SW480 (cell line): ENCODE measurements at regions not wholly inside any gene's neighbourhood (a gene's known extent, or its start where the extent isn't known, plus 50 kb on each side); places are given as distances from the start of the nearest gene placed in this dataset.

Experiments
- DNase-seq: peaks from one replicate; pipeline ENCODE4 v3.0.0-alpha.2; 2016; ENCODE audit warnings: low spot score

DNA sequence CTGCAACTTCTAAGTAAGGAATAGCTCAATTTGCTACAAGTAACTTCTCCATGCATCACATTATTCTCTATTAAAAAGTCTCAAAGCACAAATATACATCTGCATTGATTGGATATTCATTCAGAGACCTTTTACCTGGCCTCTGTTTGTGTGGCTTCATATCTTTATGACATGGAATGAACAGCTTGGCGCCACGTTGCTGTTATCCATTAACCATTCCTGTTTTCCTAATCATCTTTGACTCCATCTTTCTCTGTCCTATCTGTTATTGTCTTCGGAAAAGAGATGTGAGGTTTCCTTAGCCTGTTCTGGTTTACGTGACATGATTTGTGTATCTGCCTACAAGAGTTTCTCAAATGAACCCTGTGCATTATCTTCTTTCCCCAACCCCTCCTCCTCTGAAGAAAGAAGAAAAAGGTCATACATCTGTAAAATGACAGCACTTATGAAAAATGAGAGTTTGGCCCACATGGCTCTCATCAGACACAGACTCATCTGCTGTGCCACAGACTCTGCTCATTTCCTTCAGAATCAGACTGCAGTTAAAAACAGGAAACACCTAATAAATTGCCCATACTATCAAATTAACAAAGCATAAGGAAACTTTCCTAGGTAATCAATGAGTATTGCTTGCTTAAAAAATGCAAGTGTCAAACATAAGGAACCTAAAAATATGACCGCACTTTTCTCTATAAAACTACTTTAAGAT, 347.6 kb upstream of the FAM241A start:
- no peak for DNase-seq

DNA sequence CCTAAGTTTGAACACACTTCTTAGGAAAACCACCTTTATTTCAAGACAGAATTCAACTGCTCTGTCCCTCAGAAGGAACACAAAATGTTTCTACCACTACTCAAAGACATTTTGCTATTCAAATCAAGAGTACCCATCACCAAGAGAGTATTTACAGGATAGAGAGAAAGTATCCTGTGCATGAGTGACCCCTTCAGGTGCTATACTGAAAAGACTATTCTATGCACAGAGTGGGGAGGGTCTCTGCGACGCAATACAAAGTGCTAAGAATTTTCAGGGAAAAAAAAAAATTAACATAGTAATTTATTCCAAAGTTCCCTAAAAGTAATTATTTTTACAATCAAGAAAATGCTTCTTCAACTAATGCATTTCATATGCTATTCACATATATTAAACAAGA, 346.4 kb upstream of the FAM241A start:
- DNase-seq = no peak

DNA sequence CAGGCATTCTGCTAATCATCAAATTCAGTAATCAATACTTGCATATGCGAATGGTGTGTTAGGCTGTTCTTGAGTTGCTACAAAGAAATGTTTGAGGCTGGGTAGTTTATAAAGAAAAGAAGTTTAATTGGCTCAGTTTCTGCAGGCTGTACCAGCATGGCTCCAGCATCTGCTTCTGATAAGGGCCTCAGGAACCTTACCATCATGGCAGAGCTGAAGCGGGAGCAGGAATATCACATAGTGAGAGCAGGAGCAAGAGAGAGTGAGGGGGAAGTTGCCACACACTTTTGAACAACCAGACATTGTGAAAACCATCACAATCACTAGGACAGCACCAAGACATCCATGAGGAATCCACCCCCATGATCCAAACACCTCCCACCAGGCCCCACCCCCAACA, 344.7 kb upstream of the FAM241A start:
- DNase-seq = no peak

DNA sequence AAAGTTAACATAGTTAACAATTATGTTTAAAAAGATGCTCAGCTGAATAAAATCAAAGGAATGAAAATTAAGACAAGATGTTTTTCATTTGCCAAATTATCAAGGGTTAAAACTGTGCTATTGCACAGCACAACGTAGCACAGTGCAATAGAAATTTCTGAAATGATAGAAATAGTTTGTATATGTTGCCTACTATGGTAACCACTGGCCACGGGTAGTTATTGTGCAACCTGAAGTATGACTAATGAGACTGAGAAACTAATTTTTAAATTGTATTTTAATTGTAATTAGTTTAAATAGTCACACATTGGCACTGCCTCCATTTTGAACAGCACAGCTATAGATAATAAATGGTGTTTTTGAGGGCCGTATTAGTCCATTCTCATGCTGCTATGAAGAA, 343.1 kb upstream of the FAM241A start:
- DNase-seq = no peak

DNA sequence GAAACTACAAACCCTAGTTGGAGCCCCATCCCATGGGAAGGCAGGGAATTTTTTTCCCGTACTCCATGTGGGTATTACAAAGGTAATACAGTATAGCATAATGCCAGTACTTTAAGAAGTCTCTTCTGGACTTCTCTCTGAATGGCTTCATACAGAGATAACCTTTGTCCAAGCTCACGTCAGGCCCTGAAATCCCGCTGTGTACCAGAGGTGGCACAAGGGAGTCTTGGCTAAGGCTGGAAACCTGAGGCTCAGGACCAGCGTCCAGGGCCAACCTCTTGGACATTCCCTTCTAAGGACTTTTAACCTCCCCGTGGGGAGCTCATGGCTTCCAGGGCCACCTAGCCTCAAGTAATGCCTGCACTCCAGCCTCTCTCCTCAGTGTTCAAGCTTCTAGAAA, 338.9 kb upstream of the FAM241A start:
- DNase-seq = peak; percentile 6

DNA sequence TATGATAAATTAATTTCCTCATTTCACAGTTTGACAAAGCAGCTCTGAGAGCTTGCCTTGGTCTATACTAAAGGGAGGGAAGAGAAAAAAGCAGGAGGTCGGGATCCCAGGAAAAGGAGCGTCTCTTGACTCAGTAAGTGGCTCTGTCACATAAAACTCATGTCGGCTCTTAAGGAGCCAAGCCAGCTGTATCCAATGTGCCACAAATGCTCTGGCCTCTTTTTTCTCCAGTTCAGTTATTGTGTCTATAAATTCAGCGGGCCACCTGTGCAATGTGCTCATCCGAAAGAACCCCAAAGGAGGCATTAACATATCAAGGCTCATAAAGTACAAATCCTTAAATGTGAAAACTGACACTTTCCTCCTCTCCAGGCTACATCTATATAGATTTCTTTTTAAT, 337.7 kb upstream of the FAM241A start:
- no peak for DNase-seq

DNA sequence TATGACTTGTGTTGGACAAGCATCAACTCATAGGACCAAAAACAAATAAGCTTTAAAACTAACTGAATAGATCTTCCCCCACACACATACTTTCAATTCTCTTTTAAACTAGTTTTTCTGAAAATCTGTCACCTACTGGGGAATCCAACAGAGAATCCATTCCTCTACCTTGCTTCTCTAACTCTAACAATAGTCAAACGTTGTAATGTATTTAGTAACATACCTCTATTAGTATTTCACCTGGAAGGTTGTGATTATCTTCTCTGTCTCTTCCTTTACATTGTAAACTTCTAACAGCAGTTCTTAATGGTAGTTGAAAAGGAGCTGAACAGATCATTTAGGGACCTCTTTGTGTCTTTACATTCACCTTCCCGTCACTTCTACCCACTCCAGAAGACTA, 337.1 kb upstream of the FAM241A start:
- DNase-seq = no peak

DNA sequence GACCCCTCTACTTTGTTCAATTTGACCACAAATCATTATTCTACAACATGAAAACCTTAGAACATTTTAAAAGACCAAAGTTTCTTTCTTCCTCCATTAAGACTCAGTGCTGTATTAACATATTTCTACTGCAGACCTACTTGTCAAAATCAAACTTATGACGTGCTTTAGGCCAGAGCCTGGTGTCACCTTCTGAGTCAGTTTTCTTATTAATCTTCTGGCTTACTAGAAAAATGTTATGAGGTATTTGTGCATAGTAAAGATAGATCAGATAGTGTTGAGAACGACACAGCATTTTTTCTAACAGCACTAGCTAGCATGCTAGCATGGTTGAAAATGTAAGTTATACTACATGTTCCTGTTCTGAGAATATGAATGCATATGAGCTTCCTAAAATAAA, 333.6 kb upstream of the FAM241A start:
- no peak for DNase-seq

DNA sequence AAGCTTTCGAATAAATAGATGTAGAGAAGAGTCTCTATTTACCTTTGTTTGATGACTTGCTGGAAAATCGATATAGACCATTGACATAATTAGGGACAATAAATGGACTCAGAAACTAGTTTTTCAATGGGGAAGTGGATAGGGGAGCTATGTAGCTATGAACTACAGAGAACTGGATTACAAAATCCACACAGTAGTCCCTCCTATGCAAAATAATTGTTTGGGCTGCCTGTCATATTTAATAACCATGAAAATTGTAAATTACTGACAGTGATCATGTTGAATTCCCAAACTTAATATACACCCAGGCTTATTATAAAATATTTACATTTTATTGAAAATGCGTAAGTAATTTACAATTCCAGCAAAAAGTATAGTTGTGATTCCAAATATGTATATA, 333.1 kb upstream of the FAM241A start:
- no peak for DNase-seq

DNA sequence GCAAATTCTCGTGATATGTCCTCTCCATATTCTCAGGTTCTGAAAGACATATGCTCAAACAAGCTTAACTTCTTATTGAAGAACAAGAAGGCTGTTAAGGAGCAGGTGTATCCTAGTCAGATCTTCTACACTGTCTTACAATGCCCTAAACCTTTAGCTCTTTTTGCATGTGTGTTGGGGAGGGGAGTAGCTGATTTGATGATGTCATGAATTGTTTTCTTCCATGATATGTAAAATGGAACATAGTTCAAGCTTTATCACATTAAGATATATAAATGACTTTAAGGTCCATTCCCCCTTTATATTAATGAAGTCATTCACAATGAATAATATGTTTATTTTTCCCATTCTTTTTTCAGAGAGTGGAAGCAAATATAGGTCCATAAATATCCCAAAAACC, 332.5 kb upstream of the FAM241A start:
- no peak for DNase-seq

DNA sequence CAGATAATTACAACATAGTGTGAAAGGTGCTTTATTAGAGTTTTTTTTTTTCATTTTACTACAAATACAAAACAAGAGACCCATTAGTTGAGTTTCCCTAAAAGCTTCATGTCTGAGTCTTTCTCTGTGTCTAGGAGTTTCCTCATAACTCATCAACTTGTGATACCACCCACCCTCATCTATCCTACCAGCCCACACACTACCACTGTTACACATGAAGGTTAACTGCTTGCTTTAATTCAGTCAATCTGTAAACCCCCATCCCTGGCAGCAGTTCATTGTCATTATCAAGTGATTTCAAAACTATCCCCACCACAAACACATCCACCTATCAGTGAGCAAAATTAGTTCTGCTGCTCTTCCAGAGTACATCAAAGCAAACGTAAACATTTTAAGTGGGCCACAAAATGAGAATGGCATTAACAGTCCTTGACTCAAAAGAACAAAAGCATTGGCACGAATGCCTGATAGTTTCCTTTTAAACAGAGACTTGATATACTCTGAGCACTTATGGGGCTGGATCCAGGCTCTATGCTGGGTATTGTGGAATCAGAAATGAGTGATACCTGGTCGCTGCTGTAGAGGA, 331.6 kb upstream of the FAM241A start:
- peak; percentile 24 for DNase-seq

DNA sequence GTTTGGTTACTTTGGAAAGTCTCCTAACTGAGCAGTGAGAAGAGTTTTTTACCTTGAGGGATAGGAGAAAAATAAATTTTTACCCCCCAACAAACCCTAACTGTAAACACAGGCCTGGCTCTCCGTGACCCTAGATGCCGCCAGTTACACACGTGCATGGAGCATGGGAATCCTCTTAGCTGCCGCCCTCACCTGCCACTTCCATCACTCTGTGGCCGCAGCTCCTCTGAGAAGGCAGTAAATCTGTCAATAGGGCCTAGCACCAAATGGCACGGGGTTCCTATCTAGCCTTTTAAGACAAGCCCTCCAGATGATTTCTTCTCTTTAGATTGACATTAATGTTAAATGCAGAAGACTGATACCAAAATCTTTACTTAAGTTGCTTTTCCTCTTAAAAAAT, 330.3 kb upstream of the FAM241A start:
- no peak for DNase-seq

DNA sequence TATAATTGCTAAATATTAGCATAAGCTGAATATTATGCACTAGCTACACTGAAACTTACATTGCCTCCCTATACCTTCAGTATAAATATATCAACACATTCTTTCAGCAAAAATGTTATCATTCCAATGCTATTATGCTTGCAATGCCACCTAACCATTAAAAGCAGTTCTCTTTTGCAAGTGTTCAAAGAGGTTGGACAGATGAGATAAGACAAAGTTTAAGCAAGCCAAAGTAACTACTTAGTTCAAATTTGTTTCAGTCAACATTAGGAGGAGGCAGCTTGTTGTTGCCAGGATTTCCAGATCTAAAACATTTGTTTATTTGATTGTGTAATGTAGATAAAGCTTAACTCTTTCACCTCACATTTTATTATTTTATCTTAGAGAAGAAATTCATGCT, 323.9 kb upstream of the FAM241A start:
- no peak for DNase-seq

DNA sequence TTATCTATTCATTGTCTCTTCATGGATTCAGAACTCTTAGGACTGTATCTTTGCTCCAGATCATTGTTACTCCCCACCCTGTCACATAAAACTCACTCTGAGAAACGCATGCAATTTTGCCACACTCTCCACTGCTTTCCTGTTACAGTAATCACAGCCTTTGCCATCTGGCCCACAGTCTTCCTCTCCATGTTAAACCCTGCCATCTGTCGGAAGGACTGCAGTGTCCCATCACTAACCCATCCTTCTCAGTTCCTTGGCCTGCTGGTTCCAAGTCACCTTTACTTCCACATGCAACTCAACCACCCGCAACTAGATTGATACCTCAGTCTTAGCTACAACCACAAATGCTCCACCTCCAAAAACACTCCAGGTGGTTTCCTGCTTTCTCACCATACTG, 308.7 kb upstream of the FAM241A start:
- no peak for DNase-seq

DNA sequence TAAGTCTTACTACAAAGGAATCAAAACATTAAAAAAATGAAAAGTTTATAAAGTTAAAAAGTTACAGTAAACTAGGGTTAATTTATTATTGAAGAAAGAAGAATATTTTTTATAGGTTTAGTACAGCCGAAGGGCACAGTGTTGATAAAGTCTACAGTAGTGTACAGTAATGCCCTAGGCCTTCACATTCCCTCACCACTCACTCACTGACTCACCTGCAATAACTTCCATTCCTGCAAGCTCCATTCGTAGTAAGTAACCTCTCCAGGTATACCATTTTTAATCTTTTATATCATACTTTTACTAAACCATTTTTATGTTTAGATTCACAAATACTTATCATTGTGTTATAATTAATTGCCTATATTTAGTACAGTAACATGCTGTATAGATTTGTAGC, 307.5 kb upstream of the FAM241A start:
- no peak for DNase-seq

DNA sequence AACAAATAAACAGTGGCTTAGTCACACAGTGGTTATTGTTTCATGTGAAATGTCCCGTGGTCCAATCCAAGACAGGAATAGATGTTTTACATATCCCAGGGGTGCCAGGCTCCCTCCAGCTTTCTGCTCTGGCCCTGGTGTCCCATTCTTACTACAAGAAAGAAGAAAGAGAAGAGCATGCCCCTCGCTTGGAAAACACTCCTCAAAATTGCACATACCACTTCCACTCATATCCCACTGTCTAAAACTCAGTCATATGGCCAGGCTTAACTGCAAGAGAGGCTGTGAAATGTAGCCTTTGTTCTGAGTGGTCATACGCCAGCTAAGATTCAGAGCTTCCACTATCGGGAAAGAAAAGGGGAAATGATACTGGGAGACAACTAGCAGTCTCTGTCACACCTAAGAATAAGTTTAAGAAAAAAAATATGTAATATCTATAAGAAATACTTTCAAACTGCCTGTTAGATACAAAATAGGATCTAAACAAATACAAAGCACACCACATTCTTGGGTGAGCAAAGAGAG, 306.8 kb upstream of the FAM241A start:
- no peak for DNase-seq

DNA sequence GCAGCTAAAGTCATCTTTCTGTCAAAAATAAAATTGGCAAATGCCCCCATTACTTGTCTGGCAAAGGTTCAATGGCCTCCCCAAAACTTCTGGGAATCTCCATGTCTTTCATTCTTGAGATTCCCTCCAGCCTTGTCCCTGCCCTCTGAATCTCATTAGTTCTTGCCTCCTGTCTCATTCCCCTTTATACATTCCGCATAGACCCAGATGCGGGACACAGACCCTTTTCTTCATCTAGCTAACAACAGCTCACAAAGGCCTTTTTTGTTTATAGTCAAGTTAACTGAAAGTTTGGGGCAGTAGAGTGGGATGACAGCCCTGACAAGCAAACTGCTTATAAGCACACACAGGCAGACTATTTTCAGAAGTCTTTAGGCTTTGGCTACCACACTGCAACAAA, 306.1 kb upstream of the FAM241A start:
- DNase-seq = no peak

DNA sequence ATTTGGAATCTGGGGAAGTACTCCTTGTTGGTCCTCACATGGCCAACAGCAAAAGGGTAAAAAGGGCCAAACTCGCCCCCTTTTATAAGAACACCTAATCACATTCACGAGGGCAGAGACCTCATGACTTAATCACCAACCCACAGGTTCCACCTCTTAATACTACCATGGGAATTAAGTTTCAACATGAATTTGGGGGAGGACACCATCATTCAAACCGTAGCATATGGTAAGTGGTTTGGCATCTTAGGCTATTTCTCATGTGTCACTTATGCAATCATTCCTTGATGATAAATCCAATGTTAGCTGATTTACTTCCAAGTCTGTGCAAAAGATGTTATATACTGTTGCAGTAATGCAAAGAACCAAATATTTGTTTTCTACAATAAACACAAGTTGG, 302.9 kb upstream of the FAM241A start:
- DNase-seq = no peak

DNA sequence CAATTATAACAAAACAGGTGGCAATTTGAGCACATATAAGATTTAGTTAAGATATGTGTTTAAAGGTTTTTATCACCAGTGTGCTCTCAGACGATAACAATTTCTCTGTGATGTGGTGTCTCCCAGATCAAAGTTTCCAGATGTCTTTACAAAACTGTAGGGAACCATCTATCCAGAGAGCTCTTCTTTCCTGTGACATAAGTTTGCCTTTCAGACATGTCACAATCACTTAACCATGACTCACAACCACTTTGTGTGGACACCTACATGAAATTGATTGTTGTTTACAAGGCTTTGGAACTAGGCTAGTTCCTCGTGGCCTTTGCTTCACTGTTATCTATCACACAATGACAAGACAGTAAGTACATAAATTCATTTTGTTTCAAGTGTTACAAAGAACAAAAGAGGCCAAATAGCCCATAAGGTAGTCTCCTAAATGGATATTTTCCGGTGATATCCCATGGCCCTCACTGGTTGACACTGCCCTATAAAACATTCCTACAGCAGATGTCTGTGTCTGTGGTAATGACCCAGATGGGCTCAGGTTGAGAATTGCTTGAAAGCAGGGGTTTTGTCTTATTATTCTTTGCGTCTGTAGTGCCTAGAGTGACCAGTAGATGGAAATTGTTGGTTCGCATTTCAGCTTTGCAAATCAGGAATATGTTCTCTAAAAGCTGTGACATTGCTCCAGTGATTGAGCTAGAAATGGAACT, 297.8 kb upstream of the FAM241A start:
- peak; percentile 18 for DNase-seq

DNA sequence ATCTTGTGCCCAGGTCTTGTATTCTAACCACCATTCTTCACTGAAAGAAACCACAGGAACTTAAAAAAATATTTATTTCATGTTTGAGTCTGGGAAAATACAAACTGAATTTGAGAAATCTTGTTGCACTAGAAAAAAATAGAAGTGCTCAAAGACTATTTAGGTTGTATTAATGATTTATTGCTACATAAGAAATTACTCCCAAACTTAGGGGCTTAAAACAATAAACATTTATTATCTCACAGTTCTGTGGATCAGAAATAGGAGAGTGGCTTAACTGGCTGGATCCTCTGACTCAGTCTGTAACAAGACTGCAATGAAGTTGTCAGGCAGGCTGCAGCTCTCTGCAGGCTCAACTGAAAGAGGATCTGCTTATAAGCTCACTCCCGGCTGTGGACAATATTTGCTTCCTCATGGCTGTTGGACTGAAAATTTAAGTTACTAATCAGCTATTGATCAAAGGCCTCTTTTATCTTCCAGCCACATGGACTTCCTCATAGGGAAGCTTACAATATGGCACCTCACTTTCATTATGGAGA, 295.4 kb upstream of the FAM241A start:
- DNase-seq = no peak

DNA sequence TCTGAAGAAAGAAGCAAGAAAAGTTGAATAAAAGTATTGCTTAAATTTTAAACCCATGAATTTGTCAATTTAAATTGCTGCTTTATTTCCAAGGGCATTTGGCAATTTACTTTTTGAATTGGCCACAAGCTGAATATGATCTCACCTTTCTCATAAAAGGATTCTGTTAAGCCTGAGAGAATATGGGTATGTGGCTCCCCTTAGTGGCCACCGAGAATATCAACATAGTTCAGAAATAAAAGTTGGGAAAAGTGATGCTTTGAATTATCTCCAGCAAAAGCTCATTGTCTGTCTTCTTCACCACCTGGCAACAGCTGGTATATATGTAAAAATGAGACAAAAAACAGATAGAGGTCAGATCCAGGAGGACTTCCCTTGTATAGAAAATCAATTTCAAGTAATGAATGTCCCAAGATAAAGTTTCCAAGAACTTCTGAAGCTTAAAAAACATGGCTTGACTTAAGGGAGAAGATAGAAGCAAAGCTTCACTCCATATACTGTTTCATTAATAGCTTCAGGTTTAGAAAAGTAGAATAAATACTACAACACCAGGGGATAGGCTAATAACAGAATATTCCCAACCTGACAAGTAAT, 290.7 kb upstream of the FAM241A start:
- DNase-seq = peak; percentile 41

DNA sequence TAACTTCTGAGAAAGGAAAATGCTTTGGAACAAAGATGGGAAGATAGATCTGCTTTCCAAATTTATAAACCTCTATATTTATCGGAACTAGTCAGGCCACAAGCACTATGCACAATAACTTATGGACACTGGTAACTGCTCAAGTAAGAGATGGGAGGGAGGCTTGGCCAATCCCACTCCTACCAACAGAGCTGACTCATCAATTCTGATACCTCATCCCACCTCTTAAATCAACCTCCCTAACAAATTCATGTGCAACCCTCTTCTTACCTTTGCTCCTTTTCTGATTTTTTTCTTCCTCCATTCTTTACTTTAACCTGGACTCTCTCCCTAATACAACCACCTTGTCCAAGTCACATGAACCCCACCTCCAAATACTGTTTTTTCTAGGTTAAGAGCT, 289.9 kb upstream of the FAM241A start:
- no peak for DNase-seq

DNA sequence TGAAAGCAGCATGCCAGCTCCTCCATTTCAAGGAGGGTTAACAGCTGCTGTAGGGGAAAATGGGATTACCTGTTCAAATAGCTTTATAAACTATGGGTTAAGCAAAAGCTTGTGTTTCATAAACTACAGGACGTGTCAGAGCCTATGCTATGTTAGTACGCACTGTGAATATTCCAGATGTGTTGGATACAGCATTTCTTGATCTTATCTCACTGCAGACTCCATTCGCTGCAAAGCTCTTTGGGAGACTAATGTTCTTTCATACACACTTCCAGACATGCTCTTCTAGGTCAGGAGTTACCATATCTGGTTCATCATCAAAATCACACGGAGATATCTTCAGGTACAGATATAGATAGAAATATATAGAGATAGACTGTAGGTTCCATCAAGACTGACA, 281.2 kb upstream of the FAM241A start:
- no peak for DNase-seq
